22Rv1 (cell line): ENCODE measurements at regions not wholly inside any gene's neighbourhood (a gene's known extent, or its start where the extent isn't known, plus 50 kb on each side); places are given as distances from the start of the nearest gene placed in this dataset.
"Not testable (repeated sequence)": the region's sequence is repeated elsewhere in the genome, so short reads cannot be mapped to it uniquely, and the experiment has no call there.

Source experiments
- H3K27ac ChIP-seq: fragments of 450-650 bp; 2 replicates; pipeline ENCODE4 v1.5.1; 2017
- CTCF ChIP-seq: fragments of 450-650 bp; IDR thresholded peaks from 2 replicates; pipeline ENCODE4 v1.5.1; 2017; ENCODE audit warnings: mild to moderate bottlenecking
- ZFX ChIP-seq: fragments of 450-650 bp; IDR thresholded peaks from 2 replicates; pipeline ENCODE4 v1.6.1; 2017; ENCODE audit warnings: antibody characterized with exemption, borderline replicate concordance

GRCh38 chr13:54077569-54077968 is 1049.0 kb downstream of the OLFM4 start:
- H3K27ac ChIP-seq, result no peak overlapping the region
- no peak for TF ChIP-seq ZFX

- no peak overlapping the region for H3K27ac ChIP-seq
- no peak for TF ChIP-seq CTCF
- no peak for TF ChIP-seq ZFX
These were observed 1049.8 kb downstream of the OLFM4 start for GRCh38 chr13:54078271-54078870.

GRCh38 chr13:54082309-54082708 is 1053.7 kb downstream of the OLFM4 start:
- not testable (repeated sequence) for H3K27ac ChIP-seq

- TF ChIP-seq ZFX (no peak), CTCF (no peak)
- H3K27ac ChIP-seq, result no peak overlapping the region
These were observed 1063.3 kb downstream of the OLFM4 start for GRCh38 chr13:54091884-54092283.

GRCh38 chr13:54092686-54093085 is 1064.1 kb downstream of the OLFM4 start:
- H3K27ac ChIP-seq, result no peak overlapping the region
- no peak for TF ChIP-seq CTCF
- no peak for TF ChIP-seq ZFX

- no peak overlapping the region for H3K27ac ChIP-seq
These were observed 1082.0 kb downstream of the OLFM4 start for GRCh38 chr13:54110597-54110996.

GRCh38 chr13:54124700-54125099 is 1096.1 kb downstream of the OLFM4 start:
- no peak for TF ChIP-seq ZFX
- no peak for TF ChIP-seq CTCF
- no peak overlapping the region for H3K27ac ChIP-seq

More at GRCh38 chr13:54110597-54110996, 1082.0 kb downstream of the OLFM4 start:
- TF ChIP-seq CTCF (no peak), ZFX (no peak)

GRCh38 chr13:54130931-54131330 is 1102.3 kb downstream of the OLFM4 start:
- not testable (repeated sequence) for H3K27ac ChIP-seq

GRCh38 chr13:54131433-54131832 is 1102.8 kb downstream of the OLFM4 start:
- not testable (repeated sequence) for H3K27ac ChIP-seq

- H3K27ac ChIP-seq, result not testable (repeated sequence)
These were observed 1103.5 kb downstream of the OLFM4 start for GRCh38 chr13:54132127-54132526.

- H3K27ac ChIP-seq, result not testable (repeated sequence)
These were observed 1104.1 kb downstream of the OLFM4 start for GRCh38 chr13:54132720-54133119.
